AG04449 (cell line): ENCODE measurements at regions not wholly inside any gene's neighbourhood (a gene's known extent, or its start where the extent isn't known, plus 50 kb on each side); places are given as distances from the start of the nearest gene placed in this dataset.
A peak's percentile ranks its signal among the peaks of the same experiment; 100 is the strongest.

Experiments used
- CTCF ChIA-PET: fragments of 350-600 bp; formaldehyde crosslinking; extraction: SDS; loops from one replicate; lab custom pipeline; 2021; ENCODE audit warnings: antibody characterized with exemption; lab: Yijun Ruan, JAX
- POLR2A ChIA-PET: fragments of 400-600, 350-600 bp; formaldehyde crosslinking; extraction: SDS; loops from one replicate; lab custom pipeline; 2020; ENCODE audit warnings: antibody characterized with exemption, inconsistent platforms; lab: Yijun Ruan, JAX
- DNase-seq: peaks from one replicate; pipeline ENCODE4 v3.0.0-alpha.2; 2010; ENCODE audit warnings: low read depth, low spot score
- H3K4me3 ChIP-seq: 2 replicates; pipeline ENCODE4 v1.5.1; 2011; ENCODE audit warnings: low read depth, mild to moderate bottlenecking, control low read depth, low read length
- TF ChIP-seq, protein P1 (sequence below): IDR thresholded peaks from one replicate; pipeline ENCODE4 v1.5.1; 2011; ENCODE audit warnings: mild to moderate bottlenecking, moderate library complexity, low read length, control low read depth, inconsistent platforms; ENCODE audit not compliant: insufficient read depth; ENCODE audit errors: missing control alignments

- TF ChIP-seq, protein P1, sequence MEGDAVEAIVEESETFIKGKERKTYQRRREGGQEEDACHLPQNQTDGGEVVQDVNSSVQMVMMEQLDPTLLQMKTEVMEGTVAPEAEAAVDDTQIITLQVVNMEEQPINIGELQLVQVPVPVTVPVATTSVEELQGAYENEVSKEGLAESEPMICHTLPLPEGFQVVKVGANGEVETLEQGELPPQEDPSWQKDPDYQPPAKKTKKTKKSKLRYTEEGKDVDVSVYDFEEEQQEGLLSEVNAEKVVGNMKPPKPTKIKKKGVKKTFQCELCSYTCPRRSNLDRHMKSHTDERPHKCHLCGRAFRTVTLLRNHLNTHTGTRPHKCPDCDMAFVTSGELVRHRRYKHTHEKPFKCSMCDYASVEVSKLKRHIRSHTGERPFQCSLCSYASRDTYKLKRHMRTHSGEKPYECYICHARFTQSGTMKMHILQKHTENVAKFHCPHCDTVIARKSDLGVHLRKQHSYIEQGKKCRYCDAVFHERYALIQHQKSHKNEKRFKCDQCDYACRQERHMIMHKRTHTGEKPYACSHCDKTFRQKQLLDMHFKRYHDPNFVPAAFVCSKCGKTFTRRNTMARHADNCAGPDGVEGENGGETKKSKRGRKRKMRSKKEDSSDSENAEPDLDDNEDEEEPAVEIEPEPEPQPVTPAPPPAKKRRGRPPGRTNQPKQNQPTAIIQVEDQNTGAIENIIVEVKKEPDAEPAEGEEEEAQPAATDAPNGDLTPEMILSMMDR: no peak
- POLR2A ChIA-PET: no interaction called here
- H3K4me3 ChIP-seq: no peak overlapping the region
- no peak for DNase-seq
- CTCF ChIA-PET: no interaction called here
Observed at GRCh38 chrX:45683914-45684313, 483.2 kb upstream of the DIPK2B start.

GRCh38 chrX:45681891-45682290, 481.2 kb upstream of the DIPK2B start:
- no peak overlapping the region for H3K4me3 ChIP-seq
- TF ChIP-seq, protein P1: no peak
- ChIA-PET POLR2A (no interaction called here), CTCF (no interaction called here)
- no peak for DNase-seq

GRCh38 chrX:45669715-45670340, 469.2 kb upstream of the DIPK2B start:
- no peak for DNase-seq
- no peak overlapping the region for H3K4me3 ChIP-seq
- TF ChIP-seq, protein P1: no peak
- ChIA-PET CTCF (interaction anchor here (0.8 kb wide), 1 partner anchor 159 kb away, joined by 4 read pairs; no protein-coding TSS in a partner anchor), POLR2A (interaction anchor here (0.6 to 3.2 kb wide), 11 partner anchors 28 to 736 kb away, joined by 3 to 24 read pairs (median 4); no protein-coding TSS in a partner anchor)

DNA sequence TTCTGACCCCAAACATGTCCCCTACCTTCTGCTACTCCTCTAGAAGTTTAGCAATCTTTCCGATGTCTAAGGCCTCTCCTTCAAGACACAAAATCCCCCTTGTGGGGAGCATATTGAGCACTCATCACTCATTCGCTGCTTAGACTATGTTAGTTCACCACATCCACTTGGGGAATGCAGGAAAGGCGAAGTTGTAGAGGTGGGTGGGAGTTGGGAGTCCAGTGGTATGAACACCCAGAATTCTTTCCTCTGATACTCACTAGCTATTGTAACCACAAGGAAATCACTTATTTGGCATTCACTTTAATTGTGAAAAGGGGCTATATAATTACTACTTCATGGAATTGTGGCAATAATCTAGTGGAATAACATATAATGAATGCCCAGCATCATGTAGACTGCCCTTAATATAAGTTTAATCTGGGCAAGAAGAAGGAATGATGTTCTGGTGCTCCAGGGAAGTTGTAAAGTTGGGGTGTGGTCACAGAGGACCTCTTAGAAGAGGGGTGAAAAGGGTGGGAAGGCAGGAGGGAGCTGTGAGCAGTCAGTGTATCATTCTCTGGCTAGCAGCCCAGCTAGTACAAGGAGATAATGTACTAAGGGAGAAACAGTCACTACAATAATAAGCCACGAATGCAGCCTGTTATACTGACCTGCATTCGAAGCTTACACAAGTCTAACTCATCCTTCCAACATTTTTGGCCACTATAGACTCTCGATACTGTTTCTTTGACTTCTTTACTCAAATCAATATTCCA, 468.2 kb upstream of the DIPK2B start:
- H3K4me3 ChIP-seq: no peak overlapping the region
- ChIA-PET CTCF (interaction anchor here (0.8 kb wide), 1 partner anchor 158 kb away, joined by 4 read pairs; no protein-coding TSS in a partner anchor), POLR2A (interaction anchor here (0.6 to 3.2 kb wide), 13 partner anchors 29 to 737 kb away, joined by 3 to 24 read pairs (median 4); no protein-coding TSS in a partner anchor)
- TF ChIP-seq, protein P1: no peak
- peak; percentile 79 for DNase-seq

GRCh38 chrX:45667666-45668065, 467.0 kb upstream of the DIPK2B start:
- H3K4me3 ChIP-seq: no peak overlapping the region
- CTCF ChIA-PET: no interaction called here
- no peak for DNase-seq
- TF ChIP-seq, protein P1: no peak
- POLR2A ChIA-PET: interaction anchor here (1.0 to 3.2 kb wide), 3 partner anchors 43 to 48 kb away, joined by 3 to 24 read pairs (median 20); no protein-coding TSS in a partner anchor

DNA sequence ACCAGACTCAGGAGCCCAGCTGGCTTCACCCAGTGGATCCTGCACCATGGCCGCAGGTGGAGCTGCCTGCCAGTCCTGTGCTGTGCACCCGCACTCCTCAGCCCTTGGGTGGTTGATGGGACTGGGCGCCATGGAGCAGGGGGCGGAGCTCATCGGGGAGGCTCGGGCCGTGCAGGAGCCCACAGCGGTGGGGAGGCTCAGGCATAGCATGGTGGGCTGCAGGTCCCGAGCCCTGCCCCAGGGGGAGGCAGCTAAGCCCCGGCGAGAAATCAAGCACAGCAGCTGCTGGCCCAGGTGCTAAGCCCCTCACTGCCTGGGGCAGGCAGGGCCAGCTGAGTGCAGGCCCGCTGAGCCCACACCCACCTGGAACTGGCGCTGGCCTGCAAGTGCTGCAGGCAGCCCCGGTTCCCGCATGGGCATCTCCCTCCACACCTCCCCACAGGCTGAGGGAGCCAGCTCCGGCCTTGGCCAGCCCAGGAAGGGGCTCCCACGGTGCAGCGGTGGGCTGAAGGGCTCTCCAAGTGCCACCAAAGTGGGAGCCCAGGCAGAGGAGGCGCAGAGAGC, 464.1 kb upstream of the DIPK2B start:
- CTCF ChIA-PET: no interaction called here
- POLR2A ChIA-PET: no interaction called here
- DNase-seq: no peak
- TF ChIP-seq, protein P1: no peak
- H3K4me3 ChIP-seq: no peak overlapping the region
